IPS-18a (cell line): ENCODE measurements at regions not wholly inside any gene's neighbourhood (a gene's known extent, or its start where the extent isn't known, plus 50 kb on each side); places are given as distances from the start of the nearest gene placed in this dataset.

Experiments
- H3K27ac ChIP-seq: one replicate; pipeline ENCODE4 v1.5.1; 2013; ENCODE audit warnings: low read length
- H3K27me3 ChIP-seq: one replicate; pipeline ENCODE4 v1.6.1; 2013; ENCODE audit warnings: mild to moderate bottlenecking, low read length; ENCODE audit not compliant: control insufficient read depth, insufficient read depth
- H3K36me3 ChIP-seq: one replicate; pipeline ENCODE4 v1.6.1; 2013; ENCODE audit warnings: low read depth, low read length; ENCODE audit not compliant: control insufficient read depth
- H3K4me1 ChIP-seq: one replicate; pipeline ENCODE4 v1.6.1; 2013; ENCODE audit warnings: low read depth, low read length; ENCODE audit not compliant: control insufficient read depth
- H3K4me3 ChIP-seq: one replicate; pipeline ENCODE4 v1.5.1; 2013; ENCODE audit warnings: low read length
- H3K9ac ChIP-seq: one replicate; pipeline ENCODE4 v1.6.1; 2013; ENCODE audit warnings: mild to moderate bottlenecking, low read length, moderate library complexity
- H3K9me3 ChIP-seq: one replicate; pipeline ENCODE4 v1.6.1; 2013; ENCODE audit warnings: low read depth, low read length; ENCODE audit not compliant: control insufficient read depth

GRCh38 chr10:44818701-44819127, 92.4 kb upstream of the TMEM72 start:
- H3K36me3 ChIP-seq, result no peaks in the 10 kb centered on the region
- H3K27me3 ChIP-seq, result no peaks in the 10 kb centered on the region
- H3K9me3 ChIP-seq, result no peaks in the 10 kb centered on the region
- no peak overlapping the region for H3K27ac ChIP-seq
- H3K4me1 ChIP-seq, result peaks cover 7% of the 10 kb centered on the region
- no peak overlapping the region for H3K4me3 ChIP-seq
- no peak overlapping the region for H3K9ac ChIP-seq

GRCh38 chr10:44820094-44820493, 91.0 kb upstream of the TMEM72 start:
- no peak overlapping the region for H3K27ac ChIP-seq
- no peaks in the 10 kb centered on the region for H3K9me3 ChIP-seq
- no peak overlapping the region for H3K9ac ChIP-seq
- H3K4me3 ChIP-seq, result no peak overlapping the region
- no peaks in the 10 kb centered on the region for H3K27me3 ChIP-seq
- H3K36me3 ChIP-seq, result no peaks in the 10 kb centered on the region
- peaks cover 7% of the 10 kb centered on the region for H3K4me1 ChIP-seq

- no peak overlapping the region for H3K9ac ChIP-seq
- H3K36me3 ChIP-seq, result no peaks in the 10 kb centered on the region
- H3K4me1 ChIP-seq, result peaks cover 7% of the 10 kb centered on the region
- H3K27ac ChIP-seq, result no peak overlapping the region
- H3K9me3 ChIP-seq, result no peaks in the 10 kb centered on the region
- H3K4me3 ChIP-seq, result no peak overlapping the region
- H3K27me3 ChIP-seq, result no peaks in the 10 kb centered on the region
These were observed 89.8 kb upstream of the TMEM72 start for GRCh38 chr10:44821290-44821689.

- no peaks in the 10 kb centered on the region for H3K27me3 ChIP-seq
- no peak overlapping the region for H3K27ac ChIP-seq
- H3K4me3 ChIP-seq, result no peak overlapping the region
- no peaks in the 10 kb centered on the region for H3K9me3 ChIP-seq
- no peak overlapping the region for H3K9ac ChIP-seq
- peaks cover 7% of the 10 kb centered on the region for H3K4me1 ChIP-seq
- H3K36me3 ChIP-seq, result no peaks in the 10 kb centered on the region
These were observed 88.8 kb upstream of the TMEM72 start for GRCh38 chr10:44822349-44822748.

GRCh38 chr10:44822966-44823365, 88.2 kb upstream of the TMEM72 start:
- Histone ChIP-seq H3K4me1 (peaks cover 7% of the 10 kb centered on the region), H3K9me3 (no peaks in the 10 kb centered on the region), H3K9ac (no peak overlapping the region), H3K27ac (no peak overlapping the region), H3K36me3 (no peaks in the 10 kb centered on the region), H3K4me3 (no peak overlapping the region), H3K27me3 (no peaks in the 10 kb centered on the region)

- H3K9me3 ChIP-seq, result no peaks in the 10 kb centered on the region
- H3K36me3 ChIP-seq, result no peaks in the 10 kb centered on the region
- no peaks in the 10 kb centered on the region for H3K27me3 ChIP-seq
- H3K27ac ChIP-seq, result no peak overlapping the region
- no peaks in the 10 kb centered on the region for H3K4me1 ChIP-seq
- no peak overlapping the region for H3K9ac ChIP-seq
- H3K4me3 ChIP-seq, result no peak overlapping the region
These were observed 86.5 kb upstream of the TMEM72 start for GRCh38 chr10:44824607-44825006.

- H3K4me1 ChIP-seq, result no peaks in the 10 kb centered on the region
- H3K36me3 ChIP-seq, result no peaks in the 10 kb centered on the region
- H3K27ac ChIP-seq, result no peak overlapping the region
These were observed 83.6 kb upstream of the TMEM72 start for GRCh38 chr10:44827431-44828006.

GRCh38 chr10:44828508-44829142, 82.5 kb upstream of the TMEM72 start:
- H3K27me3 ChIP-seq, result no peaks in the 10 kb centered on the region
- no peak overlapping the region for H3K4me3 ChIP-seq
- no peaks in the 10 kb centered on the region for H3K4me1 ChIP-seq
- no peaks in the 10 kb centered on the region for H3K9me3 ChIP-seq
- H3K27ac ChIP-seq, result no peak overlapping the region
- no peak overlapping the region for H3K9ac ChIP-seq
- no peaks in the 10 kb centered on the region for H3K36me3 ChIP-seq

More at GRCh38 chr10:44827431-44828006, 83.6 kb upstream of the TMEM72 start:
- Histone ChIP-seq H3K27me3 (no peaks in the 10 kb centered on the region), H3K9me3 (no peaks in the 10 kb centered on the region), H3K9ac (no peak overlapping the region), H3K4me3 (no peak overlapping the region)

- Histone ChIP-seq H3K27me3 (no peaks in the 10 kb centered on the region), H3K36me3 (no peaks in the 10 kb centered on the region), H3K4me3 (no peak overlapping the region), H3K9ac (no peak overlapping the region), H3K27ac (no peak overlapping the region), H3K4me1 (no peaks in the 10 kb centered on the region), H3K9me3 (no peaks in the 10 kb centered on the region)
These were observed 81.7 kb upstream of the TMEM72 start for GRCh38 chr10:44829426-44829825.

- Histone ChIP-seq H3K27ac (no peak overlapping the region), H3K9me3 (no peaks in the 10 kb centered on the region), H3K9ac (no peak overlapping the region), H3K27me3 (no peaks in the 10 kb centered on the region), H3K4me1 (no peaks in the 10 kb centered on the region), H3K36me3 (no peaks in the 10 kb centered on the region), H3K4me3 (no peak overlapping the region)
These were observed 81.1 kb upstream of the TMEM72 start for GRCh38 chr10:44830022-44830421.

GRCh38 chr10:44831581-44831980, 79.6 kb upstream of the TMEM72 start:
- Histone ChIP-seq H3K4me1 (no peaks in the 10 kb centered on the region), H3K27ac (no peak overlapping the region), H3K4me3 (no peak overlapping the region), H3K27me3 (no peaks in the 10 kb centered on the region), H3K36me3 (no peaks in the 10 kb centered on the region), H3K9ac (no peak overlapping the region), H3K9me3 (no peaks in the 10 kb centered on the region)
